BLaER1 (cell line): ENCODE measurements at regions not wholly inside any gene's neighbourhood (a gene's known extent, or its start where the extent isn't known, plus 50 kb on each side); places are given as distances from the start of the nearest gene placed in this dataset.

Experiments
- H3K27ac ChIP-seq: shearing (Covaris generic); formaldehyde crosslinking; 2 replicates; pipeline ENCODE4 v1.8.1; 2022
- H3K27me3 ChIP-seq: shearing (Covaris generic); formaldehyde crosslinking; 2 replicates; pipeline ENCODE4 v1.8.1; 2022
- H3K36me3 ChIP-seq: shearing (Covaris generic); formaldehyde crosslinking; 2 replicates; pipeline ENCODE4 v1.8.1; 2022
- H3K4me1 ChIP-seq: shearing (Covaris generic); formaldehyde crosslinking; 2 replicates; pipeline ENCODE4 v1.8.1; 2022
- H3K4me2 ChIP-seq: shearing (Covaris generic); formaldehyde crosslinking; 2 replicates; pipeline ENCODE4 v1.8.1; 2022
- H3K4me3 ChIP-seq: shearing (Covaris generic); formaldehyde crosslinking; 2 replicates; pipeline ENCODE4 v1.8.1; 2022
- H3K9ac ChIP-seq: shearing (Covaris generic); formaldehyde crosslinking; 2 replicates; pipeline ENCODE4 v1.8.1; 2022
- H3K9me3 ChIP-seq: shearing (Covaris generic); formaldehyde crosslinking; 2 replicates; pipeline ENCODE4 v1.8.1; 2022
- H4K20me1 ChIP-seq: shearing (Covaris generic); formaldehyde crosslinking; 2 replicates; pipeline ENCODE4 v1.8.1; 2022
- Cebpa-rat ChIP-seq: shearing (Covaris generic); IDR thresholded peaks from 2 replicates; pipeline ENCODE4 v1.8.1; 2022

DNA sequence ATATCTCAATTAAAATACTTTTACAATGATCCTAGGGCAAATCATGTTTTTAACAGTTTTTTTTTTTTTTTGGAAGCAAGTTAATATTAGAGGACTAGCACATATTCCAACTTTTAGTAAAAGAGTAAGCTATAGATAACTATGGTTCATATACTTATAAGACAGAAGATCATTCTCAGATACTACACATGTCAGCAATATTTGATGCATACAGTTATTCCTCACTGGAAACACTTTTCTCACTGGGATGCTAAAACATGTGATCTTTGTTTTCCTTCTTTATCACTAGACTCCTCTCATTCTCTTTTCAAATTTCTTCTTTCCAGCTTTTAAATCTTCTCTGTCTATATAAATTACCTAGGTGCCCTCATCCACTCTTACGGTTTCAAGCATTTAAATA is 1020.4 kb upstream of the FBXO33 start:
- Histone ChIP-seq H3K4me1 (no peaks in the 10 kb centered on the region), H3K27me3 (no peaks in the 10 kb centered on the region), H3K36me3 (no peaks in the 10 kb centered on the region), H4K20me1 (no peaks in the 10 kb centered on the region), H3K4me3 (no peak overlapping the region), H3K9me3 (no peaks in the 10 kb centered on the region), H3K27ac (no peak overlapping the region), H3K9ac (no peak overlapping the region), H3K4me2 (no peak overlapping the region)
- no peak for TF ChIP-seq Cebpa-rat

DNA sequence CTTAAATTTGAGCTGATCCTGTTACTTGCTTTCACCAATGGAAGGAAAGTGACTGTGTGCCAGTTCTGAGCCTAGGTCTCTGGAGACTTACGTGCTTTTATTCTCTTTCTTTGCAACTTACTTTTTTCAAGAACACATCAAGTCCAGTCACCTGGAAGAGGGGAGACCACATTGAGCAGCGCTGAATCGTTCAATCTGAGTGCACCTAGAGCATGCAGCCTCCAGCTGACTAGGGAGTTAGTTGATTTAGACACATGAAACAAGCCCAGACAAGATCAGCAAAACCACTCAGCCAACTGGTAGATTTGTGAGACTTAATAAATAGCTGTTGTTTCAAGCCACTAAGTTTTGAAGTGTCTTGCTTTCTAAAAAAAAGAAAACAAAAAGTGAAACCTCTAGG is 1014.8 kb upstream of the FBXO33 start:
- H3K27me3 ChIP-seq: no peaks in the 10 kb centered on the region
- no peak overlapping the region for H3K4me3 ChIP-seq
- no peak overlapping the region for H3K27ac ChIP-seq
- H3K36me3 ChIP-seq: no peaks in the 10 kb centered on the region
- no peaks in the 10 kb centered on the region for H4K20me1 ChIP-seq
- H3K4me1 ChIP-seq: no peaks in the 10 kb centered on the region
- H3K4me2 ChIP-seq: no peak overlapping the region
- no peaks in the 10 kb centered on the region for H3K9me3 ChIP-seq
- TF ChIP-seq Cebpa-rat: no peak
- no peak overlapping the region for H3K9ac ChIP-seq

DNA sequence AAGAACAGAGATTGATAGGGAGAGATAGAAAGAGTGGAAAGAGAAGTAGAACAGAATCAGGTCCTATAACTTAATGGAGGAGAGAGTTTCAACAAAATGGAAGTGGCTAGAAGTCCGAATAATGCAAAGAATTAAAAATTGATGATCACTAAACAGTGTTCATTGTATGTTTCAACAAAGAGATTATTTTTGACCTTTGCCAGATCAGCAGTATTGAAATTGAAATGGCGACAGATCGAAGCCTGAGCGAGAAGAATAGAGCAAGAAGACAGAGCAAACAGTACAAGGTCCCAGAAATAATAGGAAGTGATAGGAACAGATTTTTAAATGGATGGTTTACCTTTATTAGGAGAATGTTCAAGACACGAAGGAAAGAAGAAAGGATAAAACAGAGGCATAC is 1012.8 kb upstream of the FBXO33 start:
- no peak for TF ChIP-seq Cebpa-rat
- no peaks in the 10 kb centered on the region for H3K27me3 ChIP-seq
- H3K9me3 ChIP-seq: no peaks in the 10 kb centered on the region; the same call in 1 of the 2 replicates
- no peaks in the 10 kb centered on the region for H4K20me1 ChIP-seq
- no peaks in the 10 kb centered on the region for H3K36me3 ChIP-seq
- no peak overlapping the region for H3K27ac ChIP-seq
- H3K9ac ChIP-seq: no peak overlapping the region
- H3K4me3 ChIP-seq: no peak overlapping the region
- H3K4me2 ChIP-seq: no peak overlapping the region
- no peaks in the 10 kb centered on the region for H3K4me1 ChIP-seq

DNA sequence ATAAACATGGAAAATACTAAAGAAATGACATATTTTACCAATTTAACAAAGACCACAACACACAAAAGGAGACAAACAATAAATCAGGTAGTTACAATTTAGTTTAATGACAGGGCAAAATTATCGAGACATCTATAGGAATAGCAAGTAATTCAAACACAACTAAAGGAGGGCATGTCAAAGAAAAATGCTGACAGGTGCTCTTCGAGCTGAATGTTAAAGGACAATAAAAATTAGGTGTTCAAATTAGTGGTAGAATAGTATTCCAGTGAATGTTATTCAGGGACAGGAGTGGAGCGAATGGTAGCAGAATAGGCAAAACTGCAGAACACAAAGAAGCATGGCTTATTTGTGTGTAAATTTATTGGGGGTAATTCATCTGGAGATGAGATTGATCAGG is 1004.3 kb upstream of the FBXO33 start:
- no peak for TF ChIP-seq Cebpa-rat
- Histone ChIP-seq H3K4me1 (no peaks in the 10 kb centered on the region), H3K9me3 (no peaks in the 10 kb centered on the region; the same call in 1 of the 2 replicates), H3K4me2 (no peak overlapping the region), H4K20me1 (no peaks in the 10 kb centered on the region), H3K36me3 (no peaks in the 10 kb centered on the region), H3K9ac (no peak overlapping the region), H3K4me3 (no peak overlapping the region), H3K27ac (no peak overlapping the region), H3K27me3 (no peaks in the 10 kb centered on the region)

DNA sequence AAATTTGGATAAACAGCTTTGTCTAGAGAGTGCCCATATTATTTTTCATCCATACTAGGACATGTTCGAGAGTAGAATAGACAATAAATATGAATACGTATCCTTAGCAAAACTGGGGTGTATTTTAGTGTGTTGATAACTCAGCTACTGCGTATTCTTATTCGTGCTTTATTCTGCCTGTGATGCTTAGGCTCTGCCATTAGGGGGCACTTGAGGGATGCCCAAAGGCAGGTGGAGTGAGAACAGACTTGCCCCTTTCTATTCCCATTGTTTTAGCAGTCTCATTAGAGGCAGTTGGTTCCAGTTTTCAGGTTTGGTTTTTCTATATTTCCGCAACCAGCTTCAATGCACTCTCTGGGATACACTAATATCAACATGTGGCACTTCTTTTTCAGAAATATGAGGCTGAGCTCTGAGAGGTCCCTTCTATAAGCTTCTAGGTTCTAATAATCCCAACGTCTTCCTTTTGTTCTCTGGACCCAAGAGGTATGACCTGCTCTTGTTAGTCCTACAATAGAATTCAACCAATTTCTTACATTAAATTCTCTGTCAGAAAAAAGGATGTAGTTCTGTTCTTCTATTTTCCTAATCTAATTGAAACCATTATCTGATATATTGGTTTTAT is 985.7 kb upstream of the FBXO33 start:
- Histone ChIP-seq H3K4me2 (no peak overlapping the region), H3K4me3 (no peak overlapping the region), H3K9ac (no peak overlapping the region), H3K4me1 (no peaks in the 10 kb centered on the region), H3K36me3 (no peaks in the 10 kb centered on the region), H3K27ac (no peak overlapping the region), H4K20me1 (no peaks in the 10 kb centered on the region), H3K9me3 (no peaks in the 10 kb centered on the region), H3K27me3 (no peaks in the 10 kb centered on the region)
- no peak for TF ChIP-seq Cebpa-rat

DNA sequence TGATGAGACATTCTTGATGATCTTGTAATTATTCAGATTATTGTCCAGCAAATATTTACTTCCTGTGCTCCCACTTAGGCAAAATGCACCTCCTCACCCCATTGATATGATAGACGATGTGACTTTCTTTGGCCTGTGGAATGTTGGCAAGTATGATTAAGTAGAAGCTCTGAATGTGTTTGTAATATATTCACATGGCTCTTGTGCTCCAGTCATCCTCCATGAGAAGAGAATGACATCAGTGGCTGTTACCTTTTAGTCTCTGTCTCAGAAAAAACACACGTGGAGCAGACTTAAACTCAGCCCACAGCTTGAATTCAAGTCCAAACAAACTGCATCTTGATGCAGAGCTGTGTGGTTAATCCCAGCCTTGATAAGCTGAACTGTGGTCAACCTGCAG is 984.3 kb upstream of the FBXO33 start:
- Histone ChIP-seq H3K4me1 (no peaks in the 10 kb centered on the region), H4K20me1 (no peaks in the 10 kb centered on the region), H3K27ac (no peak overlapping the region), H3K4me2 (no peak overlapping the region), H3K27me3 (no peaks in the 10 kb centered on the region), H3K36me3 (no peaks in the 10 kb centered on the region), H3K9me3 (no peaks in the 10 kb centered on the region), H3K9ac (no peak overlapping the region), H3K4me3 (no peak overlapping the region)
- no peak for TF ChIP-seq Cebpa-rat

DNA sequence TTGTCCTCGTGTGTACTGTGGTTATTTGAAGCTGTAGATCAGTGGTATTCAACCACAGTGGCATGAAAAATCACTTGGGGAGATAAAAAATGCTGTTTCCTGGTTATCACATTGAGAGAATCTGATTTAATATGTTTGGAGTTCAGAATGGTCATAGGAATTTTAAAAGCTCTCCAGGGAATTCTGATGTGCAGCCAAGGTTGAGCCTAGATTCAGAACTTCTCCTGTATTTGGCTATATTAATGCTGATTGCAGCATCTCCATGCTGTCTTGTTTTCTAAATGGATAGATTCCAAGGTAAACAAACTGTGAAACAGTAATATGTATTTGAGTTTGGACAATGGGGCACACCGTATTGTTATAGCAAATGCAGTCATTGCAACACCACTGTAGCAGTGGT is 982.2 kb upstream of the FBXO33 start:
- H3K4me1 ChIP-seq: no peaks in the 10 kb centered on the region
- TF ChIP-seq Cebpa-rat: no peak
- no peaks in the 10 kb centered on the region for H3K27me3 ChIP-seq
- H3K4me2 ChIP-seq: no peak overlapping the region
- no peaks in the 10 kb centered on the region for H3K9me3 ChIP-seq
- no peak overlapping the region for H3K9ac ChIP-seq
- no peaks in the 10 kb centered on the region for H3K36me3 ChIP-seq
- no peak overlapping the region for H3K4me3 ChIP-seq
- no peak overlapping the region for H3K27ac ChIP-seq
- H4K20me1 ChIP-seq: no peaks in the 10 kb centered on the region

DNA sequence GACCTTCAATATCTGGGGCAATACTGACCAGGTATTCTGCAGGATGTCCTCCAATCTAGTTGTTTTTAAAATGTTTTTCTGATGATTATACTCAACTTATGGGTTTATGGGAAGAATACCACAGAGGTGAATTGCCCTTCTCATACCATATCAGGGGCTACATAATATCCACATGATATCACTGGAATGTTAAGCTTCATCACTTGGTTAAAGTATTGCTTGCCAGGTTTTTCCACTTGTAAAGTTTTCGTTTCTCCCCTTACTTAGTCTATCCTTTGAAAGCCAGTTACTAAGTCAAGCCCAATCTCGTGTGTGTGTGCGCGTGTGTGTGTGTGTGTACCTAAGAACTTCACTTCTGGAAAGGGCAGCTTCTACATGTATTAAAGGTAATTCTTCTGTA is 980.9 kb upstream of the FBXO33 start:
- no peaks in the 10 kb centered on the region for H3K36me3 ChIP-seq
- H3K27ac ChIP-seq: no peak overlapping the region
- H3K9ac ChIP-seq: no peak overlapping the region
- H4K20me1 ChIP-seq: no peaks in the 10 kb centered on the region
- TF ChIP-seq Cebpa-rat: no peak
- no peak overlapping the region for H3K4me2 ChIP-seq
- H3K4me3 ChIP-seq: no peak overlapping the region
- no peaks in the 10 kb centered on the region for H3K4me1 ChIP-seq
- peaks cover 12% of the 10 kb centered on the region for H3K9me3 ChIP-seq
- H3K27me3 ChIP-seq: no peaks in the 10 kb centered on the region

DNA sequence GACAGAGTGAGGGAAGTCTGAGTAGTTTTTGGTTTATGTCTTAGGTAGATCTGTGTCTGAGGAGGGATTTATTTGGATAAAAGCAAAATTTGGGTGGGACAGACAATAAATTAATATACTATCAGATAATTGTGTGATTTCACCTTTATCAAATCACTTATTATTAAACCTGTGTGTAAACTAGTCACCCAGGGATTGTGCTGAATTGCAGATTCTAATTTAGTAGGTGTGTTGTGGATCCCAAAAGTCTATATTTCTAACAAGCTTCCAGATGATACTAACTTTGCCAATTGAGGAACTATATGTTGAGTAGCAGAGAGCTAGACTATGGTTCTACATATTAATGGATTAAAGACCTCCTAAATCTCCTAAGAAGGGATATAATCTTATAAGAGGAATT is 978.5 kb upstream of the FBXO33 start:
- Histone ChIP-seq H3K9me3 (peaks cover 35% of the 10 kb centered on the region), H3K4me3 (no peak overlapping the region), H3K27me3 (no peaks in the 10 kb centered on the region), H3K9ac (no peak overlapping the region), H3K4me1 (no peaks in the 10 kb centered on the region), H3K36me3 (no peaks in the 10 kb centered on the region), H3K27ac (no peak overlapping the region), H4K20me1 (no peaks in the 10 kb centered on the region), H3K4me2 (no peak overlapping the region)
- no peak for TF ChIP-seq Cebpa-rat

DNA sequence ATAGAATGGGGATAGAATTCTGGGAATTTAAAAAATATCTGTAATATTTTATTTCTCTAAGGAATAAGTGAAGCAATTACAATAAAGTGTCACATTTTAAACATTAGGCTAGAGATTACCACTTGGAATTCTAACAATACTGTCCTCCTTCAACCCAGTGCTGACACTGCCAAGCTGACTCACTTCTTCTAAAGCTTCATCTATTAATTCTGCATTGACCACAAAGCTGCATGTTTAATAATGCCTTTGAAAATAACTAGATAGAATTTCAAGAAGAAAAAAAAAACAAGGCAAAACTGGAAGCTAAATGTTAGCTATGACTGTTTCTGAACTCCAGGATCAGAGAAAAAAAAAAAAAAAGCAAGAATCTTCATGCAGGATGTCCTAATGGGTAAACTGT is 970.7 kb upstream of the FBXO33 start:
- Histone ChIP-seq H3K4me3 (no peak overlapping the region), H3K27ac (no peak overlapping the region), H3K9me3 (peaks cover 21% of the 10 kb centered on the region), H3K4me2 (no peak overlapping the region), H3K27me3 (no peaks in the 10 kb centered on the region), H3K4me1 (no peaks in the 10 kb centered on the region), H4K20me1 (no peaks in the 10 kb centered on the region), H3K9ac (no peak overlapping the region), H3K36me3 (no peaks in the 10 kb centered on the region)
- no peak for TF ChIP-seq Cebpa-rat

DNA sequence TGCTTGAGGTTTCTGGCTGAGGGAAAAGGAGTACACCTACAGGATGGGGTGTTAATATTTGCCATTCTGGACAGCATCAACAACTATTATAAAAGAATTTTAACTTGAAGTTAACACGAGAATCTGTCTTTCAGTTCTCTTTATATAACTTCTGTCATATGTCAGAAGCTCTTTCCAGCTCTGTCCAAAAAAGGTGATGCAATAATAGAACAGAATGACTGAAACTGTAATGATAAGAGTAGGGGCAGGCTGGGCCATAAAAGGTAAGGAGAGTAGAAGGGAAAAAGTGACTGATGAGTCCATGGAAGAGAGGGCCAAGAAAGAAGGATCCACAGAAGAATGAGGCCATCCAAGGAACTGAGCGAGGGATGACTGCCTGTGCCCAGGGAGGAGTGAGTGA is 966.7 kb upstream of the FBXO33 start:
- TF ChIP-seq Cebpa-rat: no peak
- H3K9me3 ChIP-seq: no peaks in the 10 kb centered on the region
- H3K9ac ChIP-seq: no peak overlapping the region
- H3K36me3 ChIP-seq: no peaks in the 10 kb centered on the region
- no peaks in the 10 kb centered on the region for H4K20me1 ChIP-seq
- H3K27ac ChIP-seq: no peak overlapping the region
- no peaks in the 10 kb centered on the region for H3K27me3 ChIP-seq
- H3K4me1 ChIP-seq: no peaks in the 10 kb centered on the region
- no peak overlapping the region for H3K4me3 ChIP-seq
- H3K4me2 ChIP-seq: no peak overlapping the region
